ENCODE measurements at regions not wholly inside any gene's neighbourhood (a gene's known extent, or its start where the extent isn't known, plus 50 kb on each side); places are given as distances from the start of the nearest gene placed in this dataset.

- TF ChIP-seq POLR2A (IDR thresholded peaks at IDR 0.05; ENCODE audit: low read depth, low read length), result no peak
- no peak for TF ChIP-seq TAF1 (IDR thresholded peaks at IDR 0.05; ENCODE audit: borderline replicate concordance, low read depth, low read length)
- no peak for TF ChIP-seq POLR2AphosphoS5 (IDR thresholded peaks at IDR 0.05; ENCODE audit: low read depth, low read length)
These were observed 158.8 kb upstream of the INHBA start for GRCh38 chr7:41861642-41862041.
